Urothelium cell line (cell line): ENCODE measurements at regions not wholly inside any gene's neighbourhood (a gene's known extent, or its start where the extent isn't known, plus 50 kb on each side); places are given as distances from the start of the nearest gene placed in this dataset.

ENCODE experiments used
- DNase-seq: peaks from one replicate; pipeline ENCODE4 v3.0.0; 2011; ENCODE audit warnings: low spot score, mixed read lengths
- FAIRE-seq: peaks from 2 replicates; lab custom pipeline; 2011; peaks lifted over from hg19 to GRCh38; lab: Jason Lieb, UNC

DNA sequence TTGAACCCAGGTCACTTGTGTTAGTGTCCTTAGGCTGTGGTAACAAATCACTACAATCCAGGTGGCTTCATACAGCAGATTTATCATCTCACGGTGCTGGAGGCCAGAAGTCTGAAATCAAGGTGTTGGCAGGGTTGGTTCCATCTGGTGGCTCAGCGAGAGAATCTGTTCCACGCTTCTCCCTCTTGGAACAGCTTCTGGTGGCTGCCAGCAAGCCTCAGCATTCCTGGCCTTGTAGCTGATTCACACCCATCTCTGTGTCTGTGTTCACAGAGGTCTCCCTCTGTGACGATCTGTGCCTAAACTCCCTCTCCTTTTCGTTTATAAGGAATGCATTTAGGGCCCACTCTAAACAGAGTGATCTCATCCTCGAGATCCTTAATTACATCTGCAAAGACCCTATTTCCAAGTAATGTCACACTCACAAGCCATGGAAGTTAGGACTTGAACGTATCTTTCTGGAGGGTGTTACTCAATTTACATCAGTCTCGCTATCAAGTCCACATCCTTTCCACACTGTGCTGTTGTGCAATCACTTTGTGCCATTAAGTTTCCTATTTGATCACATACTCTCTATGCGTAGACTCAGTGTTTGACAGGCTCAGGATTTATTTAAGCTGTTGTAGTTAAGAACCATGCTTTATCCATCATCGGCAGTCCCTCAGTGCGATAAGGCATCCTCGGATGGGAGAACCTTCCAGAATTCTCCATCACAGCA is 164.4 kb downstream of the SOCS6 start:
- FAIRE-seq (no peak), DNase-seq (no peak)

DNA sequence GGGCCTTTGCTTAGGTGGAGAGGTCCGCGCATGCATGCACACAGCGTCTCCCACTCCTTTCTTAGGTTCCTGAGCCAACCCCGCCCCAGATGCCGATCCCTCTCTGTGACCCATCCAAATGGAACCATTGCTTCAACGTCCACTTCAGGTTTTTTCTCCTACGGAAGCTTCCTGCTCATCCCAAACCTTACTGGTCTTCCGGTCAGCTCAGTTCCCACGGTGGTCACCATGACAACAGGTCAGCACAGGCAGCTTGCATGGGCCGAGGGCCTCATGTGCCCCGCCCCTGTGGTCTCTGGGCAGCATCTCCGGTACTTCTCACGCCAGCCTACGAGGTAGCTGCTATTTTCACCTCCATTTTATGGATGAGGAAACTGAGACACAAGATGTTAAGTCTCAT is 163.7 kb downstream of the SOCS6 start:
- no peak for FAIRE-seq
- DNase-seq: no peak

DNA sequence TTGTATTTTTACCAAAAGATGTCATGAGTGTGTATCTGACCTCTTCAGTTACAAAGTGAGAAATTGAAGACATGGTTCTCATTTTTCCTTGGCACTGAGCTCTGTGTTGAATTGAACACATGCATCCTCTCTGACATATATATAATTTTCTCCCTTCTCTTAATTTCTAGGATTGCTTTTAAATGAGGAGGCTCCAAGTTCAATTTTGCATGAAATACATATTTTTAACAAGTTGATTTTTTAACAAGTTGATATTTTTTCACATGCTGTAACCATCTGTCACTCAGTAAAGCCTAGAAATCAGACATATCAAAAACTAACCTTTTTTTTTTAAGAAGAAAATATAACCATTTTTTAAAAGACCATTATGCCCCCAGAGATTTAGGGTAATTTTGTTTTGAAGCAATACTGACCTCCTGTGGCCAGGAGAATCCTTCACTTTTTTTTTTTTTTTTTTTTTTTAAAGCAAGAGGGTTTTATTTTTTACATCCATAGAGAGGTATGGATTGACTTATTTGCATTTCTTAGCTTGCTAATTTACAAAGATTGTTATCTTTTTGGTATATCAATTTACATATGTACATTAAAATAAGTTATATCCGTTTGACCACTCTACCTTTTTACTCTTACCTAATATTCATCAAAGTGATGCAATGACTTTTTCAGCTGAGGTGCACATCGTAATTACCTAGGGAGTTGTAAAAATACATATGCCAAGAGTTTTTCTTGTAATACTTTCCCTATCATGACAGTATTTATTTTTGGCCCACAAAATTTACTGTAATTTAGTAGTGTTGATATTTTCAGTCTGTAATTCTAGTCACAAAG is 161.8 kb downstream of the SOCS6 start:
- FAIRE-seq: no peak
- peak; percentile 11 for DNase-seq

DNA sequence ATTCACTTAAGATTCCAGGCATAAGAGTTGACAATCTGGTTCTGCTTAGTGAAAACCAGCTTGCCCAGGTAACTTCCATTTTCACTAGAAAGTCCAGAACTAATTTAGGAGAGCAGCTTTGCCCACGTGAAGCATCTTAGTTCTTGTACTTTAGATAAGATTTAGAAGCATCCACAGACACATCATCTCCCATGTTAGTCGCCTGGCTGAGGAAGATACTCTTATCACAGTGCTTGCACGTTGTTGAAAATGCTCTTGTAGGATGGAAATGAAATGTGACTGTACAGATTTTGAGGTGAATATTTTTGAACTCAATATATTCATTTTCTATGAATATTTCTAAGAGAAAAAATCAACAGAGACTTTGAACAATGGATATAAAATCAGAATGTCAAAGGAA is 159.7 kb downstream of the SOCS6 start:
- FAIRE-seq (no peak), DNase-seq (no peak)

DNA sequence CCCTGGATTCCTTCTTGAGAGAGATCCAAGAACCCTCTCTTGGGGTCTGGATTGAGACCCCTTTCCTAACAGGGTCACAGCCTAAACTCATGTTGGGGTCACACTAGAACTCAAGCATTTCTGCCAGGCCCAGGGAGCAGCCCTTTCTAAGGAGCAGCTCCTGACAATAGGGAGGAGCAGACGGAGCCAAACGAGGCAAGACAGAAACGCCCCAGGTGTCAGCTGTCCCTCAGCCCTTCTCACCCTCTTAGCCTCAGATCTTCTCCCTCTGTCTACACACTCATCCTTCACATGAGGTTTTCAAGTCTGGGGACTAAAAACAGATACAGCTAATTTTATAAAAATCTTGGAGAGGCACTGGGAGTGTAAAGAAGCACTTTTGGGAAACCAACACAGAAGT is 157.2 kb downstream of the SOCS6 start:
- DNase-seq (no peak), FAIRE-seq (no peak)

DNA sequence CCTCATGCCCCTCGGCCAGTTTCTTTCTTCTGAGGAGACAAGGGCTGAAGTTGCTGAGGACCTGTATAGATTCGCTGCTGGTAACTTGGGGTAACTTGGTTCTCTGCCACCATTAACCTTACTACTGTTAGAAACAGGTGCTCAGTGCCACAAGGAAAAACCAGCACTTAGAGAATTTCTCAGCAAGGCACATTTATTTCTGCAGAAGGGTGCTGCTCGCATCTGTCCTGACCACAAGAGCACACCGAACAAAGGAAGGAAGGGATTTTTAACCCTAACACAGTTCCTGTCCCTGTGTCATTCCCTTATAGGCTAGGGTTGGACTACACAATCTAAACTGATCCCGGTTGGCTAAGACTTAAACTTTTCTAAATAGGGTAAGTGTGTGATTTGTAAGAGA is 154.1 kb downstream of the SOCS6 start:
- DNase-seq (no peak), FAIRE-seq (no peak)

DNA sequence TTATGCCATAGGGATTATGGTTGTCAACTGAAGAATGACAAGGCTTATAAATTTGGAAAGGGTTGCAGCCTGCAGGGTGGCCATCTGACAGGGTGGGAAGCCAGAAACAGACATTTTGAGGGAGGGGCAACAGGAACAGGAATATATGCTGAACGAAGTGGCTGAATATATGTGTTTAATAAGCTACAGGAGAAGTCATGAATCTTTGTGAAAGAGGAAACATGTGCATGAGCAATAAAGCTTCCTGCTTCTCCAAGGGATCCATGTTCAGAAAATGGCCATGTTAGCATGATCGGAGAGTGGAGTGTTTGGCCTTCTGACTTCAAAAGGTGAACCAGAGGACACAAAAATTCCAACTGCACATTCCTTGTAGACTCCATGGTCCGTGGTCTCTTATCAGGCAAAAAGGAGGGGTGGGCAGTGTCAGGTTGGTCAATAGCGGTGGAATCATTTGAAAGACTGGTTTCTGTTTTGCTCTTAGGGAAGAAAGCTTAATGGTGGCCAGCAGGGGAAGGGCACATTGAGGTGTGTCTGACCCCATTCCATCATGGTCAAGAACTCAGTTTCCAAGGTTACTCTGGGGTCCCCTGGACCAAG is 144.1 kb downstream of the SOCS6 start:
- FAIRE-seq (no peak), DNase-seq (no peak)

DNA sequence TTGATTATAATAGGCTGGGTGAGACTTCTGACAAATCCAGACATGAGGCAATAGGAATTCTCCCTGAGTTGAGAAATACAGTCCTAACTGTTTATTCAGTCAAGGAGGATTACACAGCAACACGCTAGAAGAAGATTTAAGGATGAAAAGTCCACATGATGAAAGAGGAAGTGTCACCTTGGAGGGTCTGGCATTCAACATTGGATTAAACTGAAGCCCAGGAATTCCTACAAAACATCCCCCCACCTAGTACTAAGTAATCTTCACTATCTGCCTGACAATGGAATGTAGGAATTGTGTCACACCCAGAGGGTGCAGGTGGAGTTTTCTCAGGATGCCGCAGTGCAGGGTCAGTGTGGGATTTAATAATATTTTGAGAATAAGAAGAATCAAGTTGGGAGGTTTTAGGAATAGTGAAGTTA is 142.4 kb downstream of the SOCS6 start:
- FAIRE-seq (no peak), DNase-seq (peak; percentile 29)

DNA sequence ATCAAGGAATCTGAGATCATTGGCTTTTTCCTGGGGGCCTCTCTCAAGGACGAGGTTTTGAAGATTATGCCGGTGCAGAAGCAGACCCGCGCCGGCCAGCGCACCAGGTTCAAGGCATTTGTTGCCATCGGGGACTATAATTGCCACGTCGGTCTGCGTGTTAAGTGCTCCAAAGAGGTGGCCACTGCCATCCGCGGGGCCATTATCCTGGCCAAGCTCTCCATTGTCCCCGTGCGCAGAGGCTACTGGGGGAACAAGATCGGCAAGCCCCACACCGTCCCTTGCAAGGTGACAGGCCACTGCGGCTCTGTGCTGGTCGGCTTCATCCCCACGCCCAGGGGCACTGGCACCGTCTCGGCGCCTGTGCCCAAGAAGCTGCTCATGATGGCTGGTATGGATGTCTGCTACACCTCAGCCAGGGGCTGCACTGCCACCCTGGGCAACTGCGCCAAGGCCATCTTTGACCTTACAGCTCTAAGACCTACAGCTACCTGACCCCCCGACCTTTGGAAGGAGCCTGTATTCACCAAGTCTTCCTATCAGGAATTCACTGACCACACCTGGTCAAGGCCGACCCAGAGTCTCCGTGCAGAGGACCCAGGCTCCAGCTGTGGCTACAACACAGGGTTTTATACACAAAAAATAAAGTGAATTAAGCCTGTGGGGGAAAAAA is 141.8 kb downstream of the SOCS6 start:
- FAIRE-seq (no peak), DNase-seq (no peak)

DNA sequence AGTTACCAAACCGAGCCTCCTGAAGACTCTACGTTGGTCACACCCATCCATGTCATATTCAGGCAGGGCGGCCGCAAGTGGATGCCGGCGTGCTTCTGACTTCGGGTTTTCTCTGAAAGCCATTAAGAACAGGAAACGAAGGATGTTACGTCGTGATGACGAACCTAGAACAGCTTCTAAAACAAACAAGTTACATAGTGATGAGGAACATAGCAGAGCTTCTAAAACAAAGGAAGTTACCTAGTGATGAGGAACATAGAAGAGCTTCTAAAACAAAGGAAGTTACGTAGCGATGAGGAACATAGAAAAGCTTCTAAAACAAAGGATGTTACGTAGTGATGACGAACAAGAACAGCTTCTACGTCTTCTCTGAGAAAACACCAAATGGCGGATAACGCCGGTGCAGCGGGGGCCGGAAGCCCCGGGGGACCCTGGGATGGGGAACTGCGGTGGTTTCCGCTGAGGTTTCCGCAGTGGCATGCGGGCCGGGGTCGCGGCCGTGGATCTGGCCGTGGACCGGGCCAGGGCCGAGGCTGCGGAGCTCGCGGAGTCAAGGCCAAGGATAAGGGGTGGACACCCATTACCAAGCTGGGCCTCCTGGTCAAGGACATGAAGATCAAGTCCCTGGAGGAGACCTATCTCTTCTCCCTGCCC is 141.1 kb downstream of the SOCS6 start:
- DNase-seq: no peak
- FAIRE-seq: no peak

DNA sequence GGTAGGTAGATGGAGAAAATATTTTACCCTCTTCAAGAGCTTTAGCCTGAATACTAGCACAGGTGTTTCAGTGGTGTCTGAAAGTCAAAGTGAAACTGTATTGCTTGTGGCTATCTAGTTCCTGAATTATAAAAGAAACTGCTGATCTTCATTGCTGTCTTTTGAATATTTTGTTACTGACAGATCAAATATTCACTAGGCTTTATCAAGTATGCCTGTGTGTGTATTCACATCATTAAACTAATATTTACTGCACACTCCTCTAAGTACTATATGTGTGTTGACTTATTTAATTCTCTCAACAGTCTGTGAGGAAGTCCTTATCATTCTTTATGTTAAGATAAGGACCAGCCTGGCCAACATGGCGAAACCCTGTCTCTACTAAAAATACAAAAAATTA is 139.6 kb downstream of the SOCS6 start:
- DNase-seq (no peak), FAIRE-seq (no peak)

DNA sequence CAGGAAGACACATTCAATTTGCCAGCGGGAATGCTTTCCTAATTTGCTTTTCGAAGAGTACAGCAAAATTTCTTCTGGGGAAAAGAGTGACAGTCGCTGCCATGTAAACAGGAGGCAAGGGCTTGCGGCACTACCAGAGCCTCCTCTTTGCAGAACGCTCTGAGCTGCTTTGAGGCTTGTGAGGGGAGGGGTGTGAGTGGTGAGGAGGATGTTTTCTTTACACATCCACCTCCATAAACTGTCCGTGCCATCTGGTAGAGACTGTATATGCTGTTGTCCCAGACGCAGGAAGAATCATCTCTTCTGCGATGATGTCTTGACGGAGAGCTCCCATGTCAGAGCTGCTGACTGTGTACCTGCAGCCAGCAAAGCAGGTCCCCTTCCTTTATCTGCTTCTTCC is 138.0 kb downstream of the SOCS6 start:
- DNase-seq (no peak), FAIRE-seq (no peak)

DNA sequence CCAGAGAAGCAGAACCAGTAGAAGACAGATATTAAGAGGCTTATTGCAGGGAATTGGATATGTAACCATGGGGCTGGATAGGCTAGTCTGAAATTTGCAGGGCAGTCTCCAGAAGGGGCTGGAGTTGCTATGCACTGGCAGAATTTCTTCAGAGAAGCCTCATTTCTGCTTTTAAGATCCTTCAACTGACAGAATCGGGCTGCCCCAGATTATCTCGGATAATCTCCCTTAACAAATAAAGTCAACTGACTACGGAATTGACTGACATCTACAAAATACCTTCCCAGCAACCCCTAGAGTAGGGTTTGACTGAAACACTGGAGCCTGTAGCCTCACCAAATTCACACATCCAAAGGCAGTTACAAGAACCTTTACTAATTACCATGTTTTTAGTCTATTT is 136.4 kb downstream of the SOCS6 start:
- FAIRE-seq: no peak
- no peak for DNase-seq

DNA sequence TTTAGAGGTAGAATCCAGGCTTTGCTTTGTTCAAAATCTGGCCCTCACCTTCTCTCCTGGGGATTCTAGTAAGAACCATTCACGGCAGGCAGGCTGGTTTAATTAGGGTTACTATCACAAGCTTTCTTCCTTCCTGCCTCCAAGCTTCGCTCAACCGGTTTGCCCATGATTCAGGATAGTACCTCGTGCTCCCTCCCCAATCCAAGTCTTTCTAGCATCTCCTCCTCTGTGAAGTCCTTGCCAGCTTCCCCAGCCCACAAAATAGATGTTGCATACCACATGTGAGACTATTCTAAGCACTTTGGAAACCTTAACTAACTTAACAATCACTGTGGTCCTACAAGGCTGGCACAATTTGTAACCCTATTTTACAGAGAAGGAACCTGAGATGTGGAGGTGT is 135.1 kb downstream of the SOCS6 start:
- FAIRE-seq (no peak), DNase-seq (no peak)

DNA sequence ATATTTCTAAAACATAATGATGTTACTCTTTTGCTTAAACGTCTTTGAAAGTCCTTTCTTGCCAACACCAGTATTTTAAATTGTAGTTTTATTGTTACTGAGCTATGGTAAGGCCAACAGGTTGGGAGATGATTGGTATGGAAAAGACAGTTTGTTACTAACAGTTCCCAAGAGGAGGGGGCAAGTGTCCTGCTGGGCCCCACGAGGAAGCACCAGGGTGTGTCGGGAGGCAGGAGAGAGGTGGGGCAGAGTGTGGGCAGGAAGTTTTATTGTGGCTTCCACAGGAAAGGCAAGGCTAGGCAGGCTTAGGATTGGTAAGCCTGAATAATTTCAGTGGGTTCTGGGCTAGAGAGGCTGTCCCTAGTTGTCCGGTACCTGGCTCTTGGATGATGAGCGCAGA is 134.3 kb downstream of the SOCS6 start:
- DNase-seq: no peak
- FAIRE-seq: no peak

DNA sequence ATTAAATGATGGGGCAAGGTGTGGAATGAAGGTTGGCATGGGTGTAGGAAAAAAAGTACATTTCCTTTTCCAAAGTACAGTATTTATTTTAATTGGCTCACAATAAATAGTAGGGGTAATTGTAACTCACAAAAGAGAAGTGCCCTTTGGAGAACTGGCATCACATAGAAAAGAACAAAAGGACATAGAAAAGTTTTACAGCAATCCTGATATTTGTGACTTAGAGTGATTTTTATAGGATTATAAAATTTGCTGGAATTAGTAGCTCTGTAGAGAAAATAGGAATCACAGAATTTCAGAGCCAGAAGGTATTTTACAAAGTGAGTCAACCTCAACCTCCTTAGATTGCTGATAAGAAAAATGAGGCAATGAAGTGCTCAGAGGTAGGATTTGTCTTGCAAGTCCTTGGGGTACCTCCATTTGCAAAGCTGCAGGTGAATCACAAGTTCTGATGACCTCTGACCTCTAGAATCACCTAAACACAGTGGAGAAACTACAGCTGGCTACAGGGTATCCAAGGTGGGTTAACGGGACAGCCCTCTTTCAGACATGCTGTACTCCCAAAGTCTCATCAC is 133.6 kb downstream of the SOCS6 start:
- DNase-seq (no peak), FAIRE-seq (no peak)

DNA sequence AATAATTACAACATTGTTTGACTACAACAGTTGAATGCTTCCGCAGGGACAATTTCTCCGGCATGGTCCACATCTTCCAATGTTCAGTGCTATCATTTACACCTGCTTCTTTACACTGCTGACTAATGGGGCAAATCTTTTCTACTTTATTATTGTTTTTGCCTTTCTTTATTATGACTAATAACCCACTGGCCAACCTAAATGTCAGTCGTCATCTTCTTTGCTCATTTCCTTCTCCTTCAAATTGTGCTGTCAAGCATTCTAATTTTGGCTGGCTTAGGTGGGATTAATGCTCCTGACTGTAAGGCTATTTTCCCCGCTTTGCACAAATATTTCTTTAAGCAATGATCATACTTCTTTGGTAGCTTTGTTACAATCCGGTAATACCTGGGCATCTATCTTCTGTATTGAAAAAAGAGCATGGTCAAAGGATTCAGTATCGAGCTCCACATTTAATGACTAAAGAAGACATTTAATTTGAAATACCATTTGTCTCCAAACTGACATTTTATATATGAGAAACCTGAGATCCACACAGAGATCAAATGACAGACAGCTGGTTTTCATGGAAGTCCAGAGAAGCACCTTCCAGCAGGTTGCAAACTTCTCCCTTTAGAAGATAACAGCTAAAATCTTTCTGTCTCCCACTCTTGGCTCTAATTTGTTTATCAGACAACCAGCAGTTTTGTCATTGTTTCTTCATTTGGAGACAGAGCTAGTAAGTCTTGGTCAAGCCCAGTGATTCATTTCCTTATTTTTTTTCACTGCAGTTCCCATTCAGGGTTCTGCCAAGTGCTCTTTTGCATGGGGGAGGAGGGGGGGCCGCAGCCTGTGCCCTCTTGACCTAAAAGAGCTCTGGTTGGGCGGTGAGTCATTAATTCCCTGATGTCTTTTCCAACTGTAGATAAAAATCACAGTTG is 132.9 kb downstream of the SOCS6 start:
- FAIRE-seq (no peak), DNase-seq (peak; percentile 78)

DNA sequence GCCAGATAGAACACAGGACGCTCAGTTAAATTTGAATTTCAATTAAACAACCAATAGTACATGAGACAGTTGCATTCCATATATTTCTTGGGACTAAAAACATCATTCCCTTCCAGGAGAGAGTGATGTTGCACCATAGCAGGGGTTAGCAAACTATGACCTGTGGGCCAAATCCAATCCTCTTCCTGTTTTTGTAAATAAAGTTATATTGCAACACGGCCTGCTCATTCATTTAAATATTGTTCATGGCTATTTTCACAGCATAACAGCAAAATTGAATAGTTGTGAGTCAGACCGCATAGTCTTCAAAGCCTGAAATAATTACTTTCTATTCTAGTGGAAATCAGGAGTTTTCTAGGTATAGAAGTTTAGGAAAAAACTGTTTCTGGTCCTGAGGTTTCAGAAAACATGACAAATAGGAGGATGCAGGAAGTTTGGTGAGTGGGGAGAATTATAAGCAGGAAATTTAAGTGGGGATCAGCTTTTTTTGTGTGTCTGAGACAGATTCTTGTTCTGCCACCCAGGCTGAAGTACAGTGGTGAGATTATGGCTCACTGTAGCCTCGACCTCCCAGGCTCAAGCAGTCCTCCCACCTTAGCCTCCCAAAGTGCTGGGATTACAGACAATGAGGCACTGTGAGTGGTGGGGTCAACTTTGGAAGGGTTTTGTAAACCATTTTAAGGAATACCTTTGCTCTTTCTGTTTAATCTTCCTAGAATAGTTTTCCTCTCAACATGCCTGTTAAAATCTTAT is 131.5 kb downstream of the SOCS6 start:
- no peak for DNase-seq

DNA sequence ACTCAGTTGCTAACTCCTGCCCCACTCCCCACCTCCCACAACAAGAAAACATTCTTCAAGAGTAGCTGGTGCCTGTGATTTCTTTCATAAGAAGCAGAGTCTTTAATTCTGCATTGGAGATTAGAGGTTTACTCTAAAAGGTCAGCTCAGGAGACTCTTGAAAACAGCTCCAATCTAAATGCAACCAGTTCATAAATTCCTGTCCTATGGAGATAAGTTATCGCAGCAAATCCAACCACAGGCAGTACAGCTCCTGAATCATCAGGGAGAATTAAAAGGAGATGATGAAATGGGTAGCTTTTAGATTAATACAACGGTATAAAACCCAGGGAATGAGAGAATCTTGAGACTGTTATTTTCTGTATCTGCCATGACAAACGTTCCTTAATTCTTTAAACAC is 130.7 kb downstream of the SOCS6 start:
- DNase-seq (no peak), FAIRE-seq (no peak)

More for the DNA sequence above, 131.5 kb downstream of the SOCS6 start:
- no peak for FAIRE-seq
